NCI-H1417 (cell line): ENCODE measurements at regions not wholly inside any gene's neighbourhood (a gene's known extent, or its start where the extent isn't known, plus 50 kb on each side); places are given as distances from the start of the nearest gene placed in this dataset.

ENCODE experiments used
- DNase-seq, 3 experiments: peaks; one replicate each; lab custom pipeline; 2025; lab: John Stamatoyannopoulos, UW

DNA sequence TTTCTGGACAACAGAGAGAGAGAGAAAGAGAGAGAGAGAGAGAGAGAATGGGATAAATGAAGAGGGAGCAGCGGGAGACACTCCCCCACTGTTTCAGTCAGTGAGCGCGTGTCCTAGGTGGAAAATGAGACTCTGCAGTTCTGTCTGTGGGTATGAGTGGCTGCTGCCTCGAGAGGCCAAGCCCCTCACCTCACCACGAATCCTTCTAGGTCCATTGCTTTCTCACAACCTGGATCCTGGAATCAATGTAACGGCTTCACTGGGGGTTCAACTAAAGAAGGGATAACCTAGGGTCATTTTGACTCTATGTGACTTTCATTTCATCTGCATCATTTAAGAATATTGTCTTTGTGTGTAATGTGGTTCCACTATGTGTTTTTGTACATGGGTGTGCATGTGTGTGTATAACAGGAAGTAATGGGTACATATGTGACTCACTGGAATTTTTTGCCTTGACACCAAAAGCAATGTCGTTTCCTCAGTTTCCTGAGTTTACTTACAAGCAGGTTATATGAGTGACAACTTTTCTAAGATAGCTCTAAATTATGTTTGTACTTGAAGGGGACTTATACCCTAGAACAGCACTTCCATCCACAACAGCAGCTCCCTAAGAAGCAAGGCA, 221.4 kb upstream of the TRIB2 start:
- no peak for DNase-seq

DNA sequence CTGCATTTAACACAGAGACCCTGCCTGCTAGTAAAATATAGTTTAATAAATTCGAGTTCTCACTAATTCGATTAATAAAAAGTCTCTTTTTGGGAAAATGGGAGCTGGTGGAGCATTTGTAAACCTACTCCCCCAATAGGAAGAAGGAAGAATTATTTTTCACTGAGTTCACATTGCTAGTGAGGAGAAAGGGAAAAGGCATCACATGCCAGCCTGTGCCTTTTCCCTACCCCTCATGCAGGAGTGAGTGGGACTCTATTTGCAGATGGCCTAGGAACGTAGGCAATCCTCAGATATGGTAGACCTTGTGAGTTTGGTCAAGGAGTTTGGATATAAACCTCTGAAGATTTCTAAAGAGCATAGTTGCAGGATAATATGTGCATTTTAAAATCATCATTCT, 218.4 kb upstream of the TRIB2 start:
- no peak for DNase-seq

DNA sequence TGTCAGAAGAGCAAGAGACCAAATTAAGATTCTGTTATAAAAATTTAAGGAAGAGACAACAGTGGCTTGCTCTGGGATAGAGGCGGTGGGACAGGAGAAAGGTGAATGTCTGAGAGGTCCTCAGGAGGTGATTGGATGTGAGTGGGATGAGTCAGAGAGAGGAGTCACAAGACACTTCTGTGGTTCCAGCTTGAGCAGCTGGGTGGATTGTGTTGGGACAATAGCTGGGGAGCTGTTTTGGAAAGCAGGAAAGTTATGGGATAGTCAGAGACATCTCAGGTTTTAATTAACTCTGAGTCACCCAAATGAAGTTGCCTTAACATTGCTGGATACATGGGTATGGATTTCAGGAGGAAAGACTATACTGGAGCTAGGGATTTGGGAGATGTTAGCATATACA, 218.0 kb upstream of the TRIB2 start:
- no peak for DNase-seq

DNA sequence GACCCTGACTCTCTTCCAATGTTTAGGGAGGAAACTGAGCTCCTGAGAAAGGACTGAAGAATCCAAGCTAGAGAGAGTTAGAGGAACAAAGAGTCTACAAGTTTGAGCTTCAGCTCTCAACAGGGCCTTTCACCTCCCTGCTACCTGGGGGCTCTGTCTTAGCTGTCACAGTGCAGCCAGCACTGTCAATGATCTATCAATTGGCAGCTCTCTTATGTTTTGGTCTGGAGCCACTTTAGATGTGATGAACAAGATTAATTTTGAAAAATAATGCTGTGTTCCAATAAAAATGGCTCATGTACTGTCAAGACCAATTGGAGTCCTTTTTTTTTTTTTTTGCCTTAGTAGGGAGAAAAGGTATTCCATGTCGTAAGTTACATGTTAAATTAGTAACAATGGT, 215.8 kb upstream of the TRIB2 start:
- DNase-seq = no peak

DNA sequence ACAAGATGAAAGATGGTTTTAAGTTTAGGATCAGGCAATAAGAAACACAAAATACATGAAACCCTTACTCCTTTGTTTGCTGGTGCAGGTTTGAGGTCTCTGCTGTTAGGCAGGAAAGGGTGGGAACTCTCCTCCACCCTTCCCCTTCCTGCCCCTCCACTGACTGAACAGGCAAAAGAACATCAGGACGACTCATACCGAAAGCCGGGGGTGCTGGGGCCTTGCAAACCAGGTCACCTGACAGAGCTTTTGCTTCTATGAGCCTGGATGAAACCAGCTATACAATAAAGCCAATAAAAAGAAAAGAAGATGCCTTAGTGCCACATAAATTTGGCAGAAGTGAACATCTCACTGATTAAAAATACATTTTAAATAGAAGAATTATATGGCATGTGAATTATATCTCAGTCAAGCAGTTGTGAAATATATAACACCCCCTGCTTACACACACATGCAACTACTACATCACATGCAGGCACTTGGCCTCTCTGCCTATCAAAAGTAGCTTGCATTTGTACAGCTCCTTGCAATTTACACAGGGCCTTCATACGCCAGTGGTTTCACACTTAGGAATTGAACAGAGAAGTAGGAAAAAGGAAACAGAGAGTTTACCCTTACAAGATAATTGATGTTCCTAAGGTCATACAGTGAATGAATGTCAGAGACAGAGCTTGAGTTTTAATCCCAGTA, 215.1 kb upstream of the TRIB2 start:
- no peak for DNase-seq

DNA sequence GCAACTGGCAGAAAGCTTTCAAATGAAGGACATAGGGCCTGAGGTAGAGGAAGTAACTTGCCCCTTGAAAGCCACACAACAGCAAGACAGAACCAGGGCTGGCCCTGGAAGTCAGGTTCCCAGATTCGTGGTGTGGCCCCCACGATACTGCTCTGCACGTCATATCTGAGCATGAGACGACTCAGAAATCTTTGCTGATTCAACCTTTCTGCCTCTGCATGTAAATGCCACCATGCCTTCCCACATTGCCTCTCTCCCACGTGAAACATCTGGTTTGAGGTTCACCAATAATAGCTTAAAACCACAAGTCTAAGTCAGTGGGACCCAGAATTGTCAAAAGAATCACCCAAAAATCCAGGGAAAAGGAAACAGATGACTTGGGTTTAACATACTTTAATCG, 214.0 kb upstream of the TRIB2 start:
- no peak for DNase-seq

DNA sequence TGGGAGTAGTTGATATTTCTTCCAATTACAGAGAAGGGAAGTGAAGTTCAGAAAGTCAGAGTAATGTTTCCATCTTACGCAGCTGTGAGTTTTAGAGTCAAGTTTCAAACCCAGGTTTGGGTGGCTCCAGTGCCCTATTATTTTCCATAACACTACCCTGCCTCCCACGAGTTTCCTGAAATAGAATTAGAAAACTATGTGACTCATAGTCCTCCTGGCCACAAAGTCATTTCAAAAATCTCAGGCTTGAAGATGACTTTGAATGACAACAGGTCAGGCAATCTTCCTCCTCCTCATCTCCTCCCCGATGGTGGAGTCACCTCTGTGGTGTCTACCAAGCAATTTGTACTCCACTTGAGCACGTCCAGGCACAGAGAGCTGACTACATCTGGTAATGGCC, 212.3 kb upstream of the TRIB2 start:
- DNase-seq = no peak

DNA sequence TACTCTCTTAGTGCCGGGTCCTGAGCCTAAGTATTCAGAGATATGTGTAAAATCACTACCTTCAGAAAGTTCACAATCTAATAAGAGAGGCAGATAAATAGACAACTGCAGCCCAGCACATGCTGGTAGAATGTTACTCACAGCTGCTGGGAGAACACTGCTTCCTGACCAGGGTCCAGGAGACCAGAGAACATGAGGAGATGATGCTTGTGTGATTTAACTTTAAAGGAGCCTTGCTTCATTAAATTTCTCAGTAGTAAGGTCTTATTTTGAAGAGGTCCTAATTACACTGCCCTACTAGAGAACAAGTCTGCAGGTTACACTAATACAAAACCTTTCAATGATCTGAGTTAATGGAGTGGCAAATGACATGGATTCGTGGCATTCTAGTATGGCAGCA, 209.9 kb upstream of the TRIB2 start:
- DNase-seq = no peak

DNA sequence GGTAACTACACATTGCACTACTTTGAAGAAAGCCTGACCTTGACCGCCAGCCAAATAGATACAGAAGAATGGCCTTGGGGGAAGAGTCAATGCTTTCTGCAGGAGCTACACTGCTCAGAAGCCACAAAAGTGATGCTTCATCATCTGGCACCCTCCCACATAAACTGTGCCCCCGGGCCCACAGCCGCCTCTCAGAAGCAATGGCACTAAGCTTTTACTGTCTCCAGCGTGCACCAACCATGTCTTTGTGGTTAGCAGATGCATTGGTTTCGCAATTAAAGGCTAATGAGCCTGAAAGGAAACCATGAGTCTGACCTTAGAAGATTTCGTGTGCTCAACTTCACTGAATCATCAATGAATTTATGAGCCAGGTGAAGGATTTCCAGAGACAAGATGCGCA, 209.4 kb upstream of the TRIB2 start:
- peak in 1 of 3 experiments; percentile 95 for DNase-seq

DNA sequence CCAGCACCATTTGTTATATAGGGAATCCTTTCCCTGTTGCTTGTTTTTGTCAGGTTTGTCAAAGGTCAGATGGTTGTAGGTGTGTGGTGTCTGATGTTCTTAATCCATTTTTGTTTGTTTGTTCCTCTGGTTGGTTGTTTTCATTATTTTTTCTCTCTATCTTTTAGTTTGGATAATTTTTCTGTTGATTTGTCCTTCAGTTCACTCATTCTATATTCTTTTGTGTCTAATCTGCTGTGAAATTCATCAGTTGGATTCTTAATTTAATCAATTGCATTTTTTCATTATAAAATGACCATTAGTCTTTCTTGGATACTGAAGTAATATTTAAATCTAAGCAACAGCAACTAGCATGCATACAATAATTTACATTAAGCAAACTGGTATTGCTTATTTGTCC, 206.7 kb upstream of the TRIB2 start:
- no peak for DNase-seq

DNA sequence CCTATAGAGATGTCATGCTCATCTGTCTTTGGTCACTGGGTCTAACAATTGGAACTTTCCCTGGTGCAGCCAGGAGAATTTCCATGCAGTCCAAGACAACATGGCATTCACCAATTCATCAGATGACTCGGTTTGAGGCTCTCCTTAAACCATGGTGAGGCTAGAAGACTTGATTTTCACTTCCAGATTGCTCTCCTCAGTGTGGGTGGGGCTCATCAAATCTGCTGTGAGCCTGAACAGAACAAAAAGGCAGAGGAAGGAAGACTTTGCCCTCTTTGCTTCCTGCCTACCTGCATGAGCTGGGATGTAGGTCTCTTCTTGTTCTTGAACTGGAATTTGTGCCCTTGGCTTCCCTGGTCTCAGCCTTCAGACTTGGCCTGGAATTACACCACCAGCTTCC, 203.4 kb upstream of the TRIB2 start:
- no peak for DNase-seq

DNA sequence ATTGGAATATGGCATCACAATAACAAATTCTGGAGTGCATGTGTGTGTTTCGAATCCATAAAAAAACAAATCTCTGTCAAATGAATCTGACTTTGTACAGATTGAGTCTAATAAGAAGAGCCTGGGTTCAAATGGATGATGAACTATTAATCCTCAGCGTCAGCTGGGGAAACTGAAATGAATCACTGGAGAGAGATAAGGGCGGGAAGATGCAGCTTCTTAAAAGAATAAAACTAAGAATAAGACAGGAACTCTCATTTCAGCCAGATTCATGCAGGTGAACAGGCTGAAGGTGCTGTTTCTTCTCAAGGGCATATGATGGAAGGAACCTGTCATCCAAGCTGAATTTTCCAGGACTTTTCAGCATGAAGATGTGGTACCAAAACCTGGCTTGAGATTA, 202.6 kb upstream of the TRIB2 start:
- no peak for DNase-seq

DNA sequence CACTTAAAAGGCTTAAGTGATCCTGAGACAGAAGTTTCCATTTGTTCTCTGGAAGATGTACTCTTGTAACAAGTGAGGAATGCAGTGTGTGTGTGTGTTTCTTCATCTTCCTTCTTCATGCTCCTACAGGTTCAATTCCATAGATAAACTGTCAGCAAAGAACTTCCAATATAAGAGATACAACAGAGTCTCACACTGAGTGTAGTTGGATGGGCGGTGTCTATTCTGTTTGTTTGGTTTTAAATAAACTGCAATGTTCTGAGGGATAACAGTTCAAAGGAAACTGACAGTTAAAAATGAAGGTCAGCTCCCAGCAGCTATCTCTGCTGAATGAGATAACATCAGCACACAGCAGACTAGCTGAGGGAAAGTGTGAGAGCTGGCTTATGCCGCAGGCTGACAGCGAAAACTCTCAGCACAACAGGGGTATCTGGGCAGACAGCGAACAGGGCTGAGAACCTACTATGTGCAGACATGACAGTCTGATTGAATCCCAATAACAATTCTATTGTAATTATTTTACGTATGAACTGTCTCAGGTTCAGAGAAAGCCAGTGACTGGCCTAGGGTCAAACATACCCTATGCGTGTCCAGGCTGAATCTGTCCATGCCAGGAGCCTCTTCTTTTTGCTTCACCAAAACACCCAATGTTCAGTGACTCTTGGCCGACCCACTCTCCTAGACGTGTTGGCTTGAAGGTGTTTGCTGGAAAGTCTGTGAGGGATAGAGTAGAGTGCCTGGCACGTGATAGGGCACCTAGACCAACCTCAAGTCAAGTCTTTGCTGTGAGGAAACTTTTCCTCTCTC, 201.9 kb upstream of the TRIB2 start:
- DNase-seq = no peak

DNA sequence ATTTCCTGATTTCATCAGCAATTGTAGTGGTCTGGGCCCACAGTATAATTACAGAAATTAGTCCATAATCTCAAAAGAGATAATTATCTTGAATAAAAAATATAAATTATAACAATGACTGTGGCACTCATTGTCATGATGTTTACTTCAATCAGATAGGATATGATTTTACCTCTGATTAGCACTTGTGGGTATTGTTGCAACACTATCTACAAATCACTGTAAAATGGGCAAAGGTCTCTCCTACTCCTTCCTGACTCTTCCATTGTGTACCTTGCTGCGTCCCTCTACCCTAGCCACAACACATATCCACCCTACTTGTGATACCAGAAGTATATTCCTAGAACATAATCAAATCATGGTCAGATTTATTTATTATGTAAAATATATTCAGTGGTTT, 200.9 kb upstream of the TRIB2 start:
- peak in 1 of 3 experiments; percentile 59 for DNase-seq

DNA sequence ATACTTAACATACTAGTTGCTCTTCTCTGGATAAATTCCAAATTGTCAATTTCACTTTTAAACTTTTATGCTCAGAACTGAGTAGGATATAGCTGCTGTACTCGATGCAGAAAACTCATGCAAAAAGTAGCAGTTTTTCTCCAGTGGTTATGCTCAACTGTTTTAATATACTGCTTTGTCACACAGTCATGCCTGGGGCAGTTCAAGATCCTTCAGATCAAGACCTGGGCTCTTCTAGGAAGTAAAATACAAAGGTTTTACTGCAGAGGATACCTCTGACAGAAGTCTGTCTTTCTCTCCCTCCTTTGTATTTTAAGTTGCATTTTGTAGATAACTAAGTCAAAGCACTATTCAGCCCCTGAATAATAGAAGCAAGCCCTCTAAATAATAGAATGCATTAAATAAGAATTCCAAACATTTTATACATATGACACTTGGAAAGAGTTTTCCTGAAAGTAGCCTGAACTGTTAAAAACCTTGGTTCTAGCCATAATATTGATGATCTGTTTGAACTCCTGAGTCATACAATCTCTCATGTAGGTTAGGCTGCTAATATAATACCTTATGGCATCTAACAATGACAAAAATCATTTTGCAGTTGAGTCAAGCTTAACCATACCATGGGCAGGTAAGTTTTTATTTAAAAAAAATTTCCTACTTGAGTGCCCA, 183.3 kb upstream of the TRIB2 start:
- DNase-seq = no peak

DNA sequence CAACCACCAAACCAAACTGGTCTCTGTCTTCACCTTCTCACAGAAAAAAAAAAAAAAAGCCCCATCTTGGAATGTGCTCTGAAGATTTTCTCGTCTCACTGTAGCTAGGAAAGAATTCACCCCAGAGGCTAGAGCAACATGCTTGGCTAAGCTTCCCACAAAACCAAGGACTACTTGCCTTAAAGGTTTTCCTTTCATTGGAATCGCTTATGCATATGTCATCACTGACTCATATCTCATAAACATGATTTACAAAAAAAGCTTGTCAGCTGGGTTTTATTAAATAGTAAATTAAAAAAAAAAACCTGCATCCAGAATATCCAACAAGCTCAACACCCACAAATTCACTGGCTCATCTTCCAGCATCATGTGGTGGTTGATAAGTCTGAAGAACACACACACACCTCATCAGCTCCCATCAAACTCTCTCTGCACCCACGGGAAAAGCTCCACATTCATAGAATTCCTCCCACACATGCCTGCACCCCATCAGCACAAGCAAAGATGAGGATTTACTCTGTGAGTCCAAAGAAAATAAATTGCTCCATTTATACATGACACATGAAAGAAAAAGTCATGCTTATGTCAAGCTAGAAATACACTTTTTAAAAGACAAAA, 182.0 kb upstream of the TRIB2 start:
- no peak for DNase-seq

DNA sequence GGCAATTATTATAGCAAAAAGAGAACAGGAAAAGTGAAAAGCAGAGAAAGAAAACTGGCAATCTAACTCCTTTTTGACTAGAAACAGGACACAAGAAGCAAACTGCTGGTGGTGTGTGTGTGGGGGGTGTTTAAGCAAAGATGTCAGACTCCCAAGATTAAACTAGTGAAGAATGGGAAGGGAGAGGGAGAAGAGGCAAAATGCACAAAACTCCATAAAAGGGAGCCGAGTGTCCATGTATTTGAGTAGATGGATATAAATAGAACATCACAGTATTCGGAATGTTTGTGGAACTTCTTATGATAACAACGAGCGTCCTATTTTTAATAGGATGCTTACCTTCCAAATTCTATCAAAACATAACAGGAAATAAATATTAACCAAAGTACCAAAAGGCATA, 179.8 kb upstream of the TRIB2 start:
- DNase-seq = no peak

DNA sequence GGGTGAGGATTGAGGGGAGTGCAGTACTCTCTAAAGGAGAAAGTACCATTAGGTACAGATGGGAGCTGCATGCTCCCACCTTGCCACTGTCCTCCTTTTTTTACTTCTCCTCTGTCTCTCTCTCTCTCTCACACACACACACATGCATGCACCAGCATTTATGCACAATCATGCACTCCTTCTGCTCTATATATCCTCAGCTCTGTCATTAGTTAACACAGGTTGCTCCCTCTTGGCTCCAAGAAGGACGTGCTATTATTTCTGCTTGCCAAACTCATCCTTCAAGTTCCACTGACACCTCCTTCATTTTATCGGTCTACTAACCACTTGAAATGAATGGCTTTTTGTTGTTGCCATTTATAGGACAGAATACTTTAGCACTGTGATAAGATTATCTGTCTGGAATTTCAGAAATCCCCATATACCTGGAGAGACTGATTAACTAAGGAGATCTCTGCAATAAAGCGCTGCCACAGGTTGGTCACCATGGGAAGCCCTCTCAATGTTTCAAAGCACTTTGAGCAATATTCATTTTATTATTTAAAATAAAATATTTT, 178.5 kb upstream of the TRIB2 start:
- peak in 1 of 3 experiments; percentile 44 for DNase-seq

DNA sequence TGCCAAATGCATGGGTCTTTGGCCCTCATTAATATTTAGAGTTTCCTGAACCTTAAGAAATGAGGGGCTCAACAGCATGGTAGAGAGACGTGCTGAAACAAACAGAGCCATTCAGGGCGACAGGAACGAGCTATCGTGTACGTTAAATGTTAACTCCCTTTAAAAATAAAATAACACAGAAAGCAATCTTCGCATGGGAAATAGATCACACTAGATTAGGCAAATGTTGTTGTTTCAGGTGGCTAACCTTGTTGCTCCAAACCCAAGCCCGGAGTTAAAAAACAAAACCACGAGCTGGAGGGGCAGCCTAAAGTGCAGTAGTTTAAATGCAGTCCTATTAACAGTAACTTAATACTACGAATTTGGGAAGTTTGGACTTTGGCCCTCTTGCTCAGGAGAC, 177.4 kb upstream of the TRIB2 start:
- DNase-seq = no peak

DNA sequence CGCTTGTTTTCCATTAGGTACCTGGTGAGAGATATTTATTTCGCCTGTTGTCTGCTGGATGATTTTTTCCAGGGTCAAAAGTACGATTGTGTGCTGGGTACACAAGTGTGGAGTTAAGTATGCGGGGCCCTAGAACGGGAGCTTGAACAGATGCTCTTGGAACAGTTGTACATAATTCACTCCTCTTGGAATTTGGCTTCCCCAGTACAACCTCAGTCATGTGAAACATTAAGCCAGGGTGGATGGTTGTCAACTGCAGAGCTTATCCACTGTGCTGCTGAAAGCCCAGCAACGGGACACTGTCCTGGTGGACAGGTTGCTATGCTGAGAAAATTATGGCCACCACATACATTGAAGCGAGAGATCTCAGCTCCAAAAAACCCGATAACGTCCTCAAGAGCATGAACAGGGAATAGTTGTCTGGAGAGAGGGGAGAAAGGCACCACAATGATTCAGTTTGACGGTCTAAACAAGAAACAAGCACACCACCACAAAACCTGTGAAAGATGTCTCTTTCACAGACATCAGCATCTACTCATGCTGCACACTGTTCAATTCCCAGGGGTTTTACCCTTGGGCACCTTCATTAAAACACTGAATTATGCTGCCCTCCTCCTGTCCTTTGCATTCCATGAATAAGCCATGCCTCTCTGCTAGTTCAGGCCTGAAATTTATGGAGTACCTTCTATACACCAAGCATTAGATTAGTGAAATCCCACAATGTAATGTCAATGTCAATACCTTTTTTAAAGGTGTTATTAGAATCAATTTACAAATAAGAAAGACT, 176.8 kb upstream of the TRIB2 start:
- no peak for DNase-seq
